ENCODE measurements at regions not wholly inside any gene's neighbourhood (a gene's known extent, or its start where the extent isn't known, plus 50 kb on each side); places are given as distances from the start of the nearest gene placed in this dataset.

GRCh38 chr3:13209634-13209997 is 136.4 kb upstream of the IQSEC1 start:
- DNase-seq (ENCODE audit: low read depth in 3 of 3), result no peak

GRCh38 chr3:13208706-13209633 is 135.7 kb upstream of the IQSEC1 start:
- no peak for DNase-seq (ENCODE audit: low read depth in 3 of 3)

GRCh38 chr3:13207975-13208705 is 134.9 kb upstream of the IQSEC1 start:
- no peak for DNase-seq (ENCODE audit: low read depth in 3 of 3)

- no peak for DNase-seq (ENCODE audit: low read depth in 3 of 3)
These were observed 134.3 kb upstream of the IQSEC1 start for GRCh38 chr3:13207578-13207922.

GRCh38 chr3:13206799-13207577 is 133.8 kb upstream of the IQSEC1 start:
- DNase-seq (ENCODE audit: low read depth in 3 of 3), result no peak

- no peak for DNase-seq (ENCODE audit: low read depth in 3 of 3)
These were observed 132.4 kb upstream of the IQSEC1 start for GRCh38 chr3:13205567-13206143.

- no peak for DNase-seq (ENCODE audit: low read depth in 3 of 3)
These were observed 130.9 kb upstream of the IQSEC1 start for GRCh38 chr3:13204177-13204581.

- DNase-seq (ENCODE audit: low read depth in 3 of 3), result no peak
These were observed 130.4 kb upstream of the IQSEC1 start for GRCh38 chr3:13203398-13204176.

- DNase-seq (ENCODE audit: low read depth in 3 of 3), result no peak
These were observed 129.6 kb upstream of the IQSEC1 start for GRCh38 chr3:13202744-13203397.

- DNase-seq (ENCODE audit: low read depth in 3 of 3), result no peak
These were observed 128.6 kb upstream of the IQSEC1 start for GRCh38 chr3:13201851-13202250.

GRCh38 chr3:13200946-13201345 is 127.7 kb upstream of the IQSEC1 start:
- DNase-seq (ENCODE audit: low read depth in 3 of 3), result no peak

GRCh38 chr3:13200465-13200864 is 127.2 kb upstream of the IQSEC1 start:
- no peak for DNase-seq (ENCODE audit: low read depth in 3 of 3)

- DNase-seq (ENCODE audit: low read depth in 3 of 3), result no peak
These were observed 126.7 kb upstream of the IQSEC1 start for GRCh38 chr3:13199899-13200451.

- DNase-seq (ENCODE audit: low read depth in 3 of 3), result no peak
These were observed 126.0 kb upstream of the IQSEC1 start for GRCh38 chr3:13199006-13199776.

- no peak for DNase-seq (ENCODE audit: low read depth in 3 of 3)
These were observed 125.1 kb upstream of the IQSEC1 start for GRCh38 chr3:13198264-13198879.

GRCh38 chr3:13197795-13198194 is 124.6 kb upstream of the IQSEC1 start:
- DNase-seq (ENCODE audit: low read depth in 3 of 3), result no peak

- no peak for DNase-seq (ENCODE audit: low read depth in 3 of 3)
These were observed 124.1 kb upstream of the IQSEC1 start for GRCh38 chr3:13197281-13197680.

- DNase-seq (ENCODE audit: low read depth in 3 of 3), result no peak
These were observed 122.1 kb upstream of the IQSEC1 start for GRCh38 chr3:13195374-13195773.

Measured in stimulated activated CD4-positive, alpha-beta T cell treated with anti-CD3 and anti-CD28 coated beads, TNF-alpha, amount 100 ng/mL, for 48 hours (primary cell).